NCI-H748 treated with DMSO at 0.1 percent for 48 hours (cell line): ENCODE measurements at regions not wholly inside any gene's neighbourhood (a gene's known extent, or its start where the extent isn't known, plus 50 kb on each side); places are given as distances from the start of the nearest gene placed in this dataset.

ENCODE experiments used
- DNase-seq: peaks from one replicate; lab custom pipeline; 2025; lab: John Stamatoyannopoulos, UW

DNA sequence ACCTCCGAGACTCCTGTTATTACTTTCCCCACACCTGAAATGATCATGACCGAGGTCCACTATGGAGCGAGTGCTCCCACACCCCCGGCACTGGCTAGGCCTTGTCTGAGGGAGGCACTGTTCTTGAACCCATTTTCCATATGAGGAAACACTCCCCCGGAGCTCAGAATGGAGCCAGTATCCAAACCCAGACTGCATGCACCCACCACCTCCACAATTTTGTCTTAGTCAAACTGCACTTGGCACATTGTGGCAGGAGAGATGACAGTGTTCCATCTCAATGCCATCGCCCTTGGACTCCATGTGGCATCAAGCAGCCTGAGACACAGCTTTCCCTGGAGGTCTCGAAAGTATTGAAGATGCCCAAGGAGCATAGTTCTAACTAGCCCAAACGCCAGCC lies 154.1 kb downstream of the NUP210 start:
- no peak for DNase-seq

DNA sequence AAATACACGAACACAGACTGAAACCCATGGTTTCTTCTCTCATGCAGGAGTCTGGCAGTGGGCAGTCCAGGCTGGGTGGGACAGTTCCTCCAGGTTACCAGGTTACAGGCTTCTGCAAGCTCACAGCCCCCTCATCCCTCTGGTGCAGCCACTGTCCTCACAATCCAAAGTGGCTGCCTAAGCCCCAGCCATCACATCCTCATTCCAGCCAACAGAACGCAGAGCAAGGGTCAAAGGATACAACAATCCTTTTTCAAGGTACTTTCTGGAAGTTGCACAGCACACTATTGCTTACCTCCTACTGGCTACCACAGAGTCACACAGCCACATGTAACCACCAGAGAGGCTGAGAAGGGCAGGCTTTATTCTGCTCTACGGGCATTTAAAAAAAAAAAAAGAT lies 154.6 kb downstream of the NUP210 start:
- no peak for DNase-seq

DNA sequence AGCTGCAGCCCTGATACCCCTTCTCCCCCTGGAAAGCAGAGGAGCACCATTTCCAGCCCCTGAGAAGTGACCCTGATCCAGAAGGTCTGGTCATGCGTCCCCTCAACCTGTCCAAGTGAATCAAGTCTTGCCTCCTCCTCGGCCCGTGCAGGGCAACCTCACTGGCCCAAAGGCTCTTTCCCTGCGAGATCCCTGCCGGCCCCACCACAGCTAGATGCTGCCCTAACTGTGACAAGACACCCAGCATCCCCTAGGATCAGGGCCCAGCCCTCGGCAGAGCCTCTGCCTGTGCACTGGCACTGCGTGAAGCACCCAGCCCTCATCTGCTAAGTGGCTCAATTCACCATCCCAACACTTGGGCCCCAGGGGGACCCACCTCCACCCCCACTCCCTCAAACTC lies 155.1 kb downstream of the NUP210 start:
- DNase-seq, result no peak

DNA sequence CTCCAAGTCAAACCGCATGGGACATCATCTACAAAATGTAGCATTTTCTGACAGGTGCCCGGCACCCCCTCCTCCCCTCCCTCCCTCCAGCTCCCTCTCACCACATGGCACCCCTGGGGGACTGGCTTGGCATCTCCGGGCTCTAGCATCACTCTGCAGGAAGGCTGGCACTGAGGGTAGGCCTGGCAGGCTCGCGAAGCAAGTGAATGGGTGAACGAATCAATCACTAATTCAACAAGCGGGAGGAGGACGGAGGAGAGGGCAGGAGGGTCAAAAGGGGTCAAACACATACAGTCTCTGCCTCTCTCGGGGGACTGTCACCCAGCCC lies 155.7 kb downstream of the NUP210 start:
- no peak for DNase-seq

DNA sequence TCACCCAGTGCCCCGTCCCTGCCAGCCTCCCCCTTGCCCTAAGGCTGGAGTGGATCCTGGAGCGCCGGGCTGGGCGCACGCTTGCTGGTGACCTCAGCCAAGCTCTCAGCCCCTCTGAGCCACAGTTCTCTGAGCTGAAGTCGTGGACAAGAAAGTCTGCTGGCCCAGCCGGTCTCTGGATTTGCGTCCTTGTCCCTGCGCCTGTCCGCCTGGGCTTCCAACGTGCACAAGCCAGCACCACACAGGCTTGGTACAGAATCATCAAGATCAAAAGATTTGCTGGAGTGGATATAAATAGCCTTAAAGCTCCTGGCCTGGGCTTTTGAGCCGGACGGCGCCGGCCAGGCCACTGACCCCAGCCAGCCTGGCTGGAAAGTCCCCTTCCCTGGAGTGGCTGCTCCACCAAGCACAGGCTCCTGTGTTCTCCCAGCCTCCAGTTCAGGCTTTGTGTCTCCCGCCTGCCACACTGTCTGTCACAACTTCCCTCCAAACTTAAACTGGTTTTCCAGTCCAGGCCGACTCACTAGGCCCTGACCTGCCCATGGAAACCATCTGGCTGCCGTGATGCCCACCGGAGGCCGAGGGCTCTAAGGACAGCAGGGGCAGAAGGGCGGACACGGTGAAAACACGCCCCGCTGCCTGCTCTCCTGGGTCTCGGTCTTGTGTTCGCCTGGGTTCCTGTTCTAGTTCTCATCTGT lies 156.2 kb downstream of the NUP210 start:
- DNase-seq, result no peak

DNA sequence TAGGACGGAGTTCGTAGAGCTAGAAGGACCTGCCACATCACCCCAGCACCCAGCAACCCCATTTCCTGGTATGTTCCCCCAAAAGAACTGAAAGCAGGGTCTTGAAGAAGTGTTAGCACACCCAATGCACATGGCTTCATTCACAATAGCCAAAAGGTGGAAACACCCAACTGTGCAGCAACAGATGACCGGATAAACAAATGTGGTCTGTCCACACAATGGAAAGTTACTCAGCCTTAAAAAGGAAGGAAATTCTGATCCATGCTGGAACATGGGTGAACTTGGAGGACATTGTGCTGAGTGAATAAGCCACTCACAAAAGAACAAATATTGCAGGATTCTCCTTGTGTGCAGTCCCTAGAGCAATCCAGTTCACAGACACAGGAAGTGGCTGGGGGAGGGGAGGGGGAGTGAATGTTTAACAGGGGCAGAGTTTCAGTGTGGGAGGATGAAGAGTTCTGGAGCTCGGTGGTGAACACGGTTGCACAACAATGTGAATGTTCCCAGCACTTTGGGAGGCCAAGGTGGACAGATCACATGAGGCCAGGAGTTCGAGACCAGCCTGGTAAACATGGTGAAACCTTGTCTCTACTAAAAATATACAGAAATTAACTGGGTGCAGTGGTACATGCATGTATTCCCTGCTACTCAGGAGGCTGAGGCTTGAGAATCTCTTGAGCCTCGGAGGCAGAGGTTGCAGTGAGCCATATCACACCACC lies 157.5 kb downstream of the NUP210 start:
- no peak for DNase-seq

DNA sequence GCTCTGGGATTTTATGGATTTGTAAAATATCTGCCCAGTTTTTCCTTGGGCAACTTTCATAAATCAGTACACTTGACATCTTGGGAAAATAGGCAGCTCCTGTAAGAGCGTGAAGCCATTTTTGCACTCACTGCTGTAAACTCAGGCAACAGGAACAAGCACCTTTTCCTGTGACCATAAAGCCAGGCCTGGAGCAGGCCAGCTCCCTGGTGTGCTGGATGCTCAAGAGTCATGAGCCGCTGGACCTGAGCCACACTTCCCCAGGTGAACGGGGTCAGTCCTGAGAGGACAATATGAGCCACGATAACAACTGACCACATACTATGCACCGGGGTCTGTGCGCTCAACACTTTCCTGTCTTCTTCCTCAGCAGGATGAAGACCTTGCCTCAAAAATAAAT lies 158.2 kb downstream of the NUP210 start:
- no peak for DNase-seq

DNA sequence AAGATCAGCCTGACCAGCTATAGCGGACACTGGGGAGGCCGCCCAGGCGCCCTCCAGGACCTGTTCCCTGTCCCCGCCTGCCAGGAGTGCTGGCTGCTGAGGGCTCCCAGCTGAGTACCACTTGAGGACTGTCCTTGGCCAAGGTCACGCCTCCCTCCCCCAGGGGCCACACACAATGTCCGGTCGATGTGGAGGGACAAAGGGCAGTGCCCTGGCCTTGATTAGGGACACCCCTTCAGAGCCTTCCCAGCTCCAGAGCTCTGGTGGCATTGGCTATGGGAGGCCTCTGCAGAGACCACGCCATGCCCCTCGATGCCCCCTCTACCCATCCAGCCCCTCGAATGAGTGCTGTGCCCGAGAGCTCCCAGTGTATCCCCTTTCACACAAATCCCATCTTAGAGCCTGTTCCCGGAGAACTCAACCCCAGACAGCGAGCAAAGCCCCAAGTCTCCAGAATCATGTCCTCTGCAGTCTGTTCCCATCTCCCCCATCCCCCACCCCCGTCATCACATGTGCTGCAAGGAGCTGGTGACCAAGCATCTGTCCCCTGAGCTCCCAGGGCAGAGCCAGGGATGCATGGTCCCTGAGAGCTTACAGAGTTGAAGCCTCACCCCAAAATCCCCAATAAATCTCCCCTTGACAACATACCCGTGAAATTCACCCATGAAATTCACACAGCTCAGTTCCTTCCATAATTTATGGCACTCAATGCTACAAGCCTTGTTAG lies 158.9 kb downstream of the NUP210 start:
- no peak for DNase-seq

DNA sequence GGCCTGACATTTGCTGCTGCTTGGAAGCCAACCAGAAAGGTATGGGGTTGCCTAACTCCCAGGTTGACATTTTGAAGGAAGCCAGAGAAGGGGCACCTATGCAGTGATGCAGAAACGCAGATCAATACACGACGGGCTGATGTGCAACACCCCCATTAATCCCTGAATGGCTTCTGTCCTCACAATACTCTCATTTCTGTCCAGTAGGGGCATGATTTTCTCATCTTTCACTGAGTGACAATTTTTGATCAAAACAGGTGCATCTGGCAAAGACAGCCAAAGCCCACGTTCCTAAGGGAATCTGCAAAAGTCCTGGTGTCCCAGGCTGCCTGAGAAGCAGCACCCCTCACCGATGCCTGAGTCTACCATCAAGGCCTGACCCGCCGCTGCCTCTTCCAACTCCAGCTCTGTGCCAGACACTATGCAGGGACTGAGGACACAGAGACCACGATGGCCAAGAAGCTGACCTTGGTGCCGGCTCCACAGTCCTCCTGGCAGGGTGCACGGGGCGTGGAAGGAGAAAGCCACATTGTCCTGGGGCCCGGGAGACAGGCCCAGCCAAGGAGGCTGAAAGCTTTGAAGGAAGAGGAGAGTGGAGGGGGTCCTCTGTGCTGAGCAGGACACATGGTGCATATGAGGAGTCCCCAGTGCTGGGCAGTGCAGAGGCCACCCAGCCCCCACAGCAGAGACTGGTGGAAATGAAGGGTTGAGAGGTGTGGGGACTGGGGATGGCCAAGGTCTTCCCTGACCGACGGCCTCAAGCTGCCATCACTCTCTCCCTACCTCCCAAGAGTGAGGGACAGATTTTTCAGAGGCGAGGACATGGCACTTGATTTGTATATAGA lies 159.6 kb downstream of the NUP210 start:
- no peak for DNase-seq

DNA sequence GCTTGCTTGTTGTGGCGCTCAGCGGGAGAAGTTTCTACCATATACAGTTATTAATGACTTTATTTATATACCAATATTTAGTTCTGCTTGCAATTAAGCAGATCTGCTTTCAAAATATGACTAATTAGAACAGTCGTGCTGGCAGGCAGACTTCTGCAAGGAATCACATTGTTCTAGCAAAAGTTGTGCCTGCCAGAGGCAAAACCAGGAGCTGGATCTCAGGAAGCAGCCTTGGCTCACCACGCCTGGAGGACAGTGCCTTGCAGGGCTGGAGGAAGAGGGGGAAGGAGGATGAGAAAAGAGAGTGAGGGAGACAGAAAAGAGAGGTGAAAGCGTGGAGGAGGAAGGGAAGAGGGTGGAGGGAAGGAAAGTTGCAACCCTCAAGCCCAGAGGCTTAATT lies 160.3 kb downstream of the NUP210 start:
- DNase-seq, result no peak

DNA sequence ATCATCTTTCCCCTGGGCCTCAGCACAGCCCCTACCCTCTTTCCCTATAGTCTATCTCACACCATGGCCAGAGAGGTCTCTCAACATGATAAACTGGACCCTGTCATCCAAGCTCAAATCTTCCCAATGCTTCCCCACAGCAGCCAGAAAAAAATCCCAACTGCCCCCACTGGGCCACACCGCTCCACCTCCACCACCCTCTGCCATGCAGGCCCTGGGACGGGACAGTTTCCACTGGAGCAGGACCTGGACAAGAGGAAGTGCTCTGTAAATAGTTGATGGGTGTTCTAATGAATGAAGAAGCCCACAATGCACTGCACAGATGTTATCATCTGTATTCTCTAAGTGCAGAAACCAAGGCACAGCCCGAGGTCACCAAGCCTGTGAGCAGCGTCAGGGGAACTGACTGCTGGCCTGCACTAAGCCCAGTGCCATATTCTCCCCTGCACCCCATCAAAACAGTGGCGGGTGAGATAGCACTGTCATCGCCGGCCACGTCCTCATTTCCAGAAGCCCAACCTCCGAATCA lies 161.1 kb downstream of the NUP210 start:
- DNase-seq, result no peak

DNA sequence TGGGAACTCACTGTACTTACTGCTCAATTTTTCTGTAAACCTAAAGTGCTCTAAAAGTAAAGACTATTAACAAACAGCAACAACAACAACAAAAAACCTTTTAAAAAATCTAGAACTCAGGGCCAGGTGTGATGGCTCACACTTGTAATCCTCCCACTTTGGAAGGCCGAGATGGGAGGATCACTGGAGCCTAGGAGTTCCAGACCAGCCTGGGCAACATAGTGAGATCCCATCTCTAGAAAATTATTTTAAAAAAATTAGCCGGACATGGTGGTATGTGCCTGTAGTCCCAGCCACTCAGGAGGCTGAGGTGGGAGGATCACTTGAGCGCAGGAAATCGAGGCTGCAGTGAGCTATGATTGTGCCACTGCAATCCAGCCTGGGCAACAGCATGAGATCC lies 161.8 kb downstream of the NUP210 start:
- DNase-seq, result no peak

DNA sequence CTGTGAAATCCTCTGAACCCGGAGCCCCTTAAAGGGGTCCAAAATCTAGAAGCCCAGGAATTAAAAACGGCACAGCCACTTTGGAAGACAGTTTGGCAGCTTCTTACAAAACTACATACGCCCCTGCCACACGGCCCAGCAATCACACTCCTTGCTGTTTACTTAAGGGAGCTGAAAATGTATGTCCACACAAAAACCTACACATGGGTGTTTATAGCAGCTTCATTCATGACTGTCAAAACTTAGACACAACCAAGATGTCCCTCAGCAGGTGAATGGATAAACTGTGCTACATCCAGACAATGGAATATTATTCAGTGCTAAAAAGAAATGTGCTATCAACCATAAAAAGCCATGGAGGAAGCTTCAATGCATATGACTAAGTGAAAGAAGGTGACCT lies 162.5 kb downstream of the NUP210 start:
- DNase-seq, result no peak

DNA sequence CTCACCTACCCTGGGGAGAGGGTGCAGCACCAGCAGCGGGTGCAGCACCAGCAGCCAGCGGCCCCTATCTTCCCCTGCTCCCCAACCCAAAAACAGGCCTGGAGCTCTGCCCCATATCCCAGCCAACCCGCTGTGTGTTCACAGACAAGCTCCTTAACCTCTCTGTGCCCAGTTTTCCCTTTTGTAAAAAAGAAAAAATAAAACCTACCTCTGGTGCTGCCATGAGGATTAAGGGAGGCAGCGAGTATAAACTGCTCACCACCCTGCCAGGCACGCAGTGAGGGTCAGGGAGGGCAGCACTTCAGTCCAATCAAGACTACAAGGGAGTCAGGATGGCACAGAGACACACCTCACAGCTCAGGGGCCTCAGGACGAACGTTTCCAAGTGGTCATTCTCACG lies 163.3 kb downstream of the NUP210 start:
- DNase-seq, result no peak

DNA sequence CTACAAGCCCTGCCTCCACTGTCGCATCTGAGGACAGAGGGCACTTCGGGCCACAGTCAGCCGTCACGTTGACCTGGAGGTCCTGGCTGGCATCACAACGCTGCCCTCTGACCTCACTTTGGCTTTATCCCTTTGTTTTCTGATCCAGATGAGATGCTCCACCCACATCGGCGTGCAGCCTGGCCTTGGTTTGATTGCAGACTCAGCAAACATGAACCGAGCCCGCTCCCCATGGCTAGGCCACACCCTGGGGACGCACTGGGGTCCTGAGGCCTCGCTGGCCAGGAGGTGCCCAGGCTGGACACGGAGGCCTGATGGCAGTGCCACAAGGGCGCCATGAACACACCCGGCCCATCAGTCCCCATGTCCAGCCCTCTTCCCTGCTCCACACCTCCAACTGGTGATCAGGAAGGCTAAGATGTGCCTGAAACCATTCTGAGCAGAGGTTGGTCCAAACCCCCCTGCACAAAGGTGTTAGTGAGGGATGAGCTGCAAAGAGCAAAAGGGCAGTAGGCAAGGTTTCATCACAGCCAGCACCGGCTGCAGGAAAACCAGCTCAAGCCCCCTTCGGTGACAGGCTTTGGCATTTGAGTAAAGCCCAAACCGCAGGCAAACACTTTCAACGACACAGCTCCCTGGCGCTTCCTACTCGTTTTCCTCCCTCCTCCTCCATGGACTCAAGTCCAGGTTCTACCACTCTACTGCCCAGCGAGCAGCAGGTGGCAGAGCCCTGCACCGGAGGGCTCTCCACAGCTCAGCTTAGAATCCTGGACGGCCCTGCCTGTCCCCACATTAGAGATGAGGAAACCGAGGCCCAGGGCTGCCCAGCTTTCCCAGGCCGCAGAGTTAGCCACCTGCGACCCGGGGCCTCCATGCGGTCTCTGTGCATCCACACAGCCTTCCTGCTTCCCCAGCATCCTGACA lies 165.8 kb downstream of the NUP210 start:
- no peak for DNase-seq

DNA sequence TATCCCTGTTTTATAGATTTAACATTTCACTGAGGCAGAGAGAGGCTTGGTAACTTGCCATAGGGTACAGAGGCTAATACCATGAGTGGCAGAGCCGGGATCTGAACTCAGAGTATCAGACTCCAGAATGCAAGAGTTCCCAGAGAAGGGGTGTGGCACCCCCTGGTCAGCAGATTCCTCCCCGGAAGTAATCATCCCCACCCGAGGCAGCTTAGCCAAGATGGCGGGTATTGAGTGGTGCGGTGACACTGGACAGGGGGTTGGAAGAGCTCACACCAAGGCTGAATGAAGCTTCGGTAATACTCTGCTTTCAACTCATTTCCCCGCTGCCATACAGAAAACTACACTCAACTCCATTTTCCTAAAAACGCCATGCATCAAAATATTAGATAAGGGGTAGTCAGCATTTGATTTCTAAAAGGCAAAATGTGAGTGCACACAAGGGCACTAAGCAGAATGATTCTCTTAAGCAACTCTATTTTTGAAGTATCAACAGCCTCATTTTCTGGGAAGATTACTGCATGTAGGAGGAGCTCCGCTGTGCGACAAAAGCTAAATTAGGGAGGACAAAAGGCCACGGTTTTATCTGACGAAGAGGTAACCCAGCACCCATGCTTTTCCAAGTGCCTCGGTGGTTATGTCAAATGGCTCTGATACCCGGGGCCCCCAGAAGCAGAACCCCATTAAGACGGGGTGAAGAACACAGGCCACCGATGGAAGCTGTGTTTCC lies 166.7 kb downstream of the NUP210 start:
- no peak for DNase-seq

DNA sequence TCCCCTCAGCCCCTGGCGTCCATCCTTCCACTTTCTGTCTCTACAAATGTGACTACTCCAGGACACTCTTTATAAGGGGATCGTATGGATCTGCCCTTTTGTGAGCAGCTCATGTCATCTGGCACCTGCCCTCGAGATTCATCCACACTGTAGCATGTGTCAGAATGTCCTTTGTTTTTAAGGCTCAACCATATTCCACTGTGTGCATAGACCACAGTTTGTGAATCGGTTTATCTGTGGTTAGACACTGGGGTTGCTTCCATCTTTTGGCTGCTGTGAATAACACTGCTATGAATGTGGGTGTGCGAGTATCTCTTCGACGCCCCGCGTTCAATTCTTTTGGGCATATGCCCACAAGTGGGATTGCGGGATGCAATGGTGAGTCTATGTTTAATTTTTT lies 167.9 kb downstream of the NUP210 start:
- no peak for DNase-seq

DNA sequence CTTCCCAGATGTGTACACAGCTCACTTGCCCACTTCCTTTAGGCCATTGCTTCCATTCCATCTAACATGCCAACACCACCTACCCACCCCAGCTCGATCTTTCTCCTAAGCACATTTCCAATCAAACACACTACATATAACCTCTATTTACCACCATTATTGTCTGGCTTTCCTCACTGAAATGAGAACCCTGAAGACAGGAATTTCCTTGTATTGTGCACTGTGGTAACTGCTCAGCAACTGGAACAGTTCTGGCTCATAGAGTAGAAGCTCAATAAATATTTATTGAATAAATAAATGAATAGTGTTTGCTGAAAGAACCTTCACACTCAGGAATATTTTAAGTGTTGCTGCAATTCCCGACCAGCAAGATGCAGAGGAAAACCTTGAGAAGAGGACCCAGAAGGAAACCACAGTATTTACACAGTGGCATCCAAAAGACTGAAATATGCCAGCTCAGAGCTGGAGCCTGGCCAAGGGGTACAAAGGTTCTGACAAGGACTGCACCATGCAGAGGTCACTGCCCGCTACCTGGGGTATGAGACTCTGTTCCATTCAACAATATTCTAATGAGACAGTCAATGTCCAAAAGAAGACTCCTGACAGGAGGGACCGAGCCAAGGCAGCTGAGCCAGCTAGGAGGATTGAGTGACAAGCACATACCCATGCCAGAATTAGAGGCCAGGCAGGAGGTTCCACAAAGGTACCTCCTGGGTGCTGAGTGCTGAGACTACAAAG lies 168.8 kb downstream of the NUP210 start:
- no peak for DNase-seq

DNA sequence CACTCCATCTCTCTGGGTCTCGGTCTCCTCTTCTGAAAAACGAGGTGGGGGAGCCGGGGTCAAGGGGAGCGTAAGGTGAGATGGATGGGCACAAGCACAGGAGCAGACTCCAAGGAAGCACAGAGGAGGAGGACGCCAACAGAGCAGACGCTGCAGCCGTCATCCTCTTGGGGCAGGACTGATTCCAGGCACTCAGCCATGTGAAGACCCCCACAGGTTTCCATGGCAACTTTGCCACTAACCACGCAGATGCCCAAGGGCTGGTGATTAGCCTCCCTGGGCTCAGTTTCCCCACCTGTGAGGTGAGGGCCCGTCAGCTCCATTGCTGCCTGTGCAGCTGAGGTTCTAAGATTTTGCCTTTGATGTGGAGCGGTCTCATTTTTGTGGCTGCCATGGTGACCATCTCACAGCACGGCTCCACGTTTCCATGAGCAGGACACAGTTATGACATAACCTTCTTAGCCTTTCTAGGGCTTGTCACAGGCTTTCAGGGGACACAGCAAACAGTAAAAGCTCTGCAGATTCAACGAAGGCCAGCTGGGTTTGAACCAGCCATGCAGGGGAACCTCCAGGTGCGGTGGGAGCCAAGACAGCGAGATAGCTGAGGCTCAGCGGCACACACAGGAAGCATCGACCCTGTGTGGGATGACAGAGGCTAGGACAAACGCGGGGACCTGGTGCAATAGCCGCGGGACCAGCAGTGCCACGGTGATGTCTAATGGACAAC lies 170.3 kb downstream of the NUP210 start:
- no peak for DNase-seq
